HTR-8/SVneo (cell line): ENCODE measurements at regions not wholly inside any gene's neighbourhood (a gene's known extent, or its start where the extent isn't known, plus 50 kb on each side); places are given as distances from the start of the nearest gene placed in this dataset.
A peak's percentile ranks its signal among the peaks of the same experiment; 100 is the strongest.
"Not testable (repeated sequence)": the region's sequence is repeated elsewhere in the genome, so short reads cannot be mapped to it uniquely, and the experiment has no call there.

Experiments used
- DNase-seq: peaks from one replicate; pipeline ENCODE4 v3.0.0; 2011; ENCODE audit warnings: low spot score, mixed read lengths; ENCODE audit not compliant: insufficient read length
- FAIRE-seq: peaks from 2 replicates; lab custom pipeline; 2011; peaks lifted over from hg19 to GRCh38; lab: Jason Lieb, UNC

- FAIRE-seq: no peak
- DNase-seq: no peak
Observed at GRCh38 chr21:28496517-28496916, 496.2 kb downstream of the LTN1 start.

DNA sequence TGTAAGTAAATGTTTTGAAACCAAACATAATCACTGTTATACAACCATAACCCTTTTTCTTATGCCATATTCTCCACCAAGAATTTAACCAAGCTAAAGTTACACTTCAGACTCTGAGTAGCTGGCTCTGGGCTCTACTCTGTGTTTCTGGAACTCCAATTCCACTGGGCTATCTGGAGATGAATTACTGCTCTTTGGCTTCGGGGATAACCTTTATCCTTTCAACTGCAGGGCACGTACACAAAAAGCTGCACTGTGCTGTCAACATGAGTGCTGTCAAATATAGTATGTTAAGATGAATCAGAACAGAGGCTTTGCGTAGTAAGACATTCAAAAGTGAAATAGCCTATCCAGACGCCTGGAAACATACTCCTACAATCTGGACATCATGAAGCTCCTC is 500.6 kb downstream of the LTN1 start:
- FAIRE-seq (no peak), DNase-seq (no peak)

DNA sequence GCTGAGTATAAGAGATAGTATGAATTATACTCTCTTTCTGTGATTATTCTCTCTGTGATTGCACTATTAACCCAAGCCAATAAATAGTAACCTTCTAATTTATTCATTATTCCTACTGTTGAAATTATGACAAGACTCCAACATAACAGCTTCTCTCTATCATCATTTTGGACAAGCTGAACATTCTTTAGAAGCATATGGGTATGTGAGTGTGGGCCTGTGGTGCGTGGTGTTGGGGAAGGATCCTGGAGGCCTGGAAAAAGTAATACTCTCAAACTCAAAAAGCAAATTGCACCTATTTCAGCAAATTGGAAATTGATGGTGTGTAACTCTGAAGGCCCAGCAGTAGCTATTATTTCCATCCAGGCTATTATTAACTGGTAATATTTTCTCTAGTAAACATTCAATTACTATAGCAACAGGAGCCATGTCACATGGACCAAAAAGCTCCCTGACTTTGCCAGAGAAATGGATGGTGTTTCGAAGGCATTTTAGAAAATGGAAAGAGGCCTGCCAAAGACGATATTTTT is 502.8 kb downstream of the LTN1 start:
- DNase-seq: no peak
- FAIRE-seq: no peak

- no peak for DNase-seq
Observed at GRCh38 chr21:28489162-28489561, 503.5 kb downstream of the LTN1 start.

GRCh38 chr21:28487455-28488070 is 505.1 kb downstream of the LTN1 start:
- FAIRE-seq: no peak
- no peak for DNase-seq

More at GRCh38 chr21:28489162-28489561, 503.5 kb downstream of the LTN1 start:
- no peak for FAIRE-seq

- no peak for DNase-seq
- FAIRE-seq: no peak
Observed at GRCh38 chr21:28485301-28486022, 507.2 kb downstream of the LTN1 start.

GRCh38 chr21:28483301-28484035 is 509.2 kb downstream of the LTN1 start:
- FAIRE-seq (no peak), DNase-seq (no peak)

- DNase-seq: no peak
- no peak for FAIRE-seq
Observed at GRCh38 chr21:28482657-28483056, 510.0 kb downstream of the LTN1 start.

DNA sequence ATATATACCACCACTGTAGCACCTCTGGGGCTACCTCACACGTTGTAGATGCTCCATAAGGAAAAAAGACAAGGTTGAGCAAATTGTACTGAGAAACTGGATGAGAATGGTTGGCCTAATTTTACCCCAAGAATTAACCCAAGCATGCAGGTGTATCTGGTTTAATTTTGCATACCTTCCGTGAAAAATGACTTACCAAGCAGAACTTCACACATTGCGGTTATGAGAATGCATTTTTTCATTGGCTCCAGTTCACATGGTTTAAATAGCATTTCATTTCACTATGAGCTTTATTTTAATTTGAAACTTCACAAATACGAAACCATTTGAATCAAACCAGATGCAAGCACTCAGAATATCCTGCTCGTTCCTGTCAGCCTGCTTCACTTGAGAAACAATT is 512.2 kb downstream of the LTN1 start:
- DNase-seq (no peak), FAIRE-seq (no peak)

- peak; percentile 6 for DNase-seq
- FAIRE-seq: peak; percentile 51
Observed at GRCh38 chr21:28473530-28474220, 519.0 kb downstream of the LTN1 start.

DNA sequence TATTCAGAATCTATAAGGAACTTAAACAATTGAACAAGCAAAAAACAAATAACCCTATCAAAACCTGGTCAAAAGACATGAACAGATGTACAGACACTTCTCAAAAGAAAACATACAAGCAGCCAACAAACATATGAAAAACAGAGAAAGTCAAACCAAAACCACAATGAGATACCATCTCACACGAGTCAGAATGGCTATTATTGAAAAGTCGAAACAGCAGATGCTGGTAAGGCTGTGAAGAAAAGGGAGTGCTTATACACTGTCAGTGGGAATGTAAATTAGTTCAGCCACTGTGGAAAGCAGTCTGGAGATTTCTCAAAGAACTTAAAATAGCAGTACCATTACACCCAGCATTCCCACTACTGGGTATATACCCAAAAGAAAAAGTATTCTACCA is 520.1 kb downstream of the LTN1 start:
- DNase-seq, FAIRE-seq: not testable (repeated sequence)

- no peak for FAIRE-seq
- no peak for DNase-seq
Observed at GRCh38 chr21:28464988-28465387, 527.7 kb downstream of the LTN1 start.

GRCh38 chr21:28464095-28464494 is 528.6 kb downstream of the LTN1 start:
- FAIRE-seq: no peak
- DNase-seq: no peak

DNA sequence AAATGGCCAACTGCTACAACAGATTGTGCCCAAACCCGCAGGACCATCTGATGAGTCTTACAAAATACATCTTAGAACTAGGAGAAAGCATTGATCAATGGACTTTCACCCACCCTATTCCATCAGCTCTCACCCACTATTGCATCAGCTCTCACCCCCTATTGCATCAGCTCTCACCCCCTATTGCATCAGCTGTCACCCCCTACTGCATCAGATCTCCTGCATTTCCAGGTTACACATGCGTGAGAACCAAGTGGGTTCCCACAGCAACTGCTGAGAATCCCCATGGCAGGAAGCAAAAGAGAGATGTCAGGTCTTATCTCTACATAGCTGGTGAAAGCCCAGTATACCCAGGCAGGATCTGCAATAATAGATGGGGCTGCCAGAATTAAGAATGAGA is 533.5 kb downstream of the LTN1 start:
- no peak for FAIRE-seq
- no peak for DNase-seq

DNA sequence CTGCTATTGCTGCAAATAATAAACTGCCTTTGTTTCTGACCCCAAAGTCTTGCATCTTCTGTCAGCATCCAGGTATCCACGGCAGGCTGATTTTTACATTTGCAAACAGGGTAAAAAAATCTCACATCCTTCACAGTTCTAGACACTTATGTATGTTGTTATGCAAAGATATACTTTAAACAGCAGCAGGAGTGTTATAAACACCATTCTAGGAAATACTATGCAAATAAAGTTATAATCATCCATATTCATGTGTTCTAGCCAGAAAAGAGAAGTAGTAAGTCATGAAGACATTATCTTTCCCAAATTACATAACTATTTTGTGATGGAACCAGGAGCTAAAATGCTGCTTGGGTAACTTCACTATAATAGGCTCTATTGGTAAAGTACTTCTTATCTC is 534.2 kb downstream of the LTN1 start:
- FAIRE-seq: no peak
- no peak for DNase-seq

DNA sequence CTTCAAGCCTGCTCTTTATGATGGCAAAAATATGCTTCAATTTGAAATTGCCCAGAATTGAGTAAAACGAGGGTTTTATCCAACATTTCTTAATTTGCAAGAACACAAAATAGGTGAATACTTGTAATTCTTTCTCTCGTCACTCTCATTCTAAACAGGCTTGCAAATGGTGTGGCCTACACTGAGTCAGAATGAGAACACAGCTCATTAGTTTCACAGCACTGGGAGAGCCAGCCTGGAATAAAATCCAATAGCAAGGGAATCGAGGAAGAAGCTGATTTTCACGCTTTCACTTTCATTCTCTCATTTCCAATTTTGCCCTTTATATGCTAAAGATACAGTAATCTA is 537.5 kb downstream of the LTN1 start:
- no peak for FAIRE-seq
- DNase-seq: no peak

- no peak for FAIRE-seq
- no peak for DNase-seq
Observed at GRCh38 chr21:28454564-28455252, 538.0 kb downstream of the LTN1 start.

DNA sequence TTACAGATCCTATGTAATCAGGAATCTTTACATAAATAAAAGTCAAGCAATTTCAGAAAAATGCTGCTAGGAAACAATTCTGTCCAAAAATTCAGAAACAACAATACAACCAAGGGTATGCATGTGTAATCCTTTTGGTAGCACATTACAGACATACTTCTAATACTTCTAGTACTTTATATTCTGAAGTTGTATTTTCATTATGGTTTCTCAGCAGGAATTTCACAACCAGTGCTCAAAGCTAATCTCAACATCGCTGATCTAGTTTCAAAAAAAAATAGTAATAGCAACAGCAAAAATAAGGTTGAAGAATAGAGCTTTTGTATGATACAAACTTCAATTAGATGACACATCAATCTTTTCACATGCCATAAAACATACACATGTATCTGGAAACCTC is 545.2 kb downstream of the LTN1 start:
- FAIRE-seq (no peak), DNase-seq (no peak)

- no peak for DNase-seq
- no peak for FAIRE-seq
Observed at GRCh38 chr21:28445141-28445830, 547.4 kb downstream of the LTN1 start.
